HepG2 (cell line): ENCODE measurements at regions not wholly inside any gene's neighbourhood (a gene's known extent, or its start where the extent isn't known, plus 50 kb on each side); places are given as distances from the start of the nearest gene placed in this dataset.

Experiments
- ATAC-seq: fragments of 200-7000 bp; cut with Tn5 transposase; 3 replicates; pipeline ENCODE4 v1.9.1; 2020; ENCODE audit warnings: mild to moderate bottlenecking, moderate library complexity
- BruUV-seq: library from RNA; stranded (reverse); fragments of 400-500 nt; replicated peaks from 2 replicates; lab custom pipeline; 2021; lab: Mats Ljungman, UMichigan
- CTCF ChIA-PET: fragments of 300-600 bp; formaldehyde crosslinking; extraction: SDS; loops from one replicate; lab custom pipeline; 2021; ENCODE audit warnings: low total read pairs, inconsistent platforms, low intra/inter-chr PET ratio; lab: Yijun Ruan, JAX
- POLR2A ChIA-PET: fragments of 350-600 bp; sonication (Branson Sonifier 250); formaldehyde crosslinking; loops from one replicate; lab custom pipeline; 2020; ENCODE audit warnings: antibody characterized with exemption, inconsistent platforms; lab: Yijun Ruan, JAX
- DNase-seq: peaks from one replicate; pipeline ENCODE4 v3.0.0-alpha.2; 2015; ENCODE audit warnings: low spot score
- FAIRE-seq: peaks from 3 replicates; lab custom pipeline; 2011; peaks lifted over from hg19 to GRCh38; lab: Jason Lieb, UNC
- H2AFZ ChIP-seq: one replicate; pipeline ENCODE4 v1.6.1; 2011; ENCODE audit warnings: low read length, inconsistent platforms
- H3K27ac ChIP-seq: fragments of 300-600 bp; 3 replicates; pipeline ENCODE4 v1.8.0; 2011; ENCODE audit warnings: mixed run types, mild to moderate bottlenecking, mixed read lengths, low read length, inconsistent platforms; ENCODE audit not compliant: insufficient read depth; ENCODE audit errors: extremely low read length
- H3K27me3 ChIP-seq, 2 experiments: fragments of 200-600 bp in 1 of 2; 2 replicates in 1 of 2; 3 replicates in 1 of 2; pipeline versions ENCODE4 v1.6.0 to v1.8.0; 2011; ENCODE audit warnings: low read length in 2 of 2, mild to moderate bottlenecking in 2 of 2, moderate library complexity in 2 of 2, inconsistent platforms in 1 of 2; ENCODE audit not compliant: insufficient read depth in 2 of 2, control insufficient read depth in 1 of 2
- H3K36me3 ChIP-seq, 2 experiments: fragments of 200-600 bp in 1 of 2; replicated peaks in 1 of 2; 2 replicates in 1 of 2; 3 replicates in 1 of 2; pipeline versions ENCODE4 v1.5.1 to v1.8.0; 2011; ENCODE audit warnings: low read length in 2 of 2, inconsistent platforms in 1 of 2; ENCODE audit not compliant: insufficient read depth in 2 of 2, control insufficient read depth in 1 of 2
- H3K4me1 ChIP-seq: 2 replicates; pipeline ENCODE4 v1.5.1; 2012; ENCODE audit warnings: low read length, inconsistent platforms; ENCODE audit not compliant: insufficient read depth
- H3K4me2 ChIP-seq: 2 replicates; pipeline ENCODE4 v1.6.0; 2011; ENCODE audit warnings: low read depth, low read length, inconsistent platforms
- H3K4me3 ChIP-seq, 3 experiments: fragments of 200-600 bp in 1 of 3; sonication (generic), shearing (Covaris generic) in 1 of 3; replicated peaks in 1 of 3; 2 replicates each; pipeline ENCODE4 v1.5.1; 2011 to 2016; ENCODE audit warnings: low read length in 3 of 3, inconsistent platforms in 2 of 3, low read depth in 2 of 3, mild to moderate bottlenecking in 2 of 3, control low read depth in 1 of 3, mixed read lengths in 1 of 3; ENCODE audit not compliant: insufficient read depth in 1 of 3
- H3K79me2 ChIP-seq: one replicate; pipeline ENCODE4 v1.6.1; 2011; ENCODE audit warnings: low read length, inconsistent platforms; ENCODE audit not compliant: insufficient read depth
- H3K9ac ChIP-seq: 2 replicates; pipeline ENCODE4 v1.6.0; 2011; ENCODE audit warnings: mild to moderate bottlenecking, low read depth, low read length, inconsistent platforms; ENCODE audit not compliant: insufficient read depth
- H3K9me3 ChIP-seq: 2 replicates; pipeline ENCODE4 v1.5.1; 2012; ENCODE audit warnings: mild to moderate bottlenecking, low read length
- H4K20me1 ChIP-seq: 2 replicates; pipeline ENCODE4 v1.6.0; 2011; ENCODE audit warnings: inconsistent platforms, mild to moderate bottlenecking, low read length, moderate library complexity; ENCODE audit not compliant: insufficient read depth
- FOXK2 ChIP-seq: fragments of 450-650 bp; IDR thresholded peaks from 2 replicates; pipeline ENCODE4 v1.6.1; 2016
- GLI4 ChIP-seq: sonication (generic); formaldehyde crosslinking; IDR thresholded peaks from 2 replicates; pipeline ENCODE4 v1.5.1; 2020; ENCODE audit warnings: missing genetic modification reagents, mild to moderate bottlenecking, moderate library complexity, borderline replicate concordance
- KDM4B ChIP-seq: sonication (generic); formaldehyde crosslinking; IDR thresholded peaks from 2 replicates; pipeline ENCODE4 v1.4.0; 2020; ENCODE audit warnings: missing genetic modification reagents
- KMT2B ChIP-seq: IDR thresholded peaks from 2 replicates; pipeline ENCODE4 v1.6.1; 2016; ENCODE audit warnings: missing genetic modification reagents, missing compliant biosample characterization
- PHF8 ChIP-seq: sonication (generic); formaldehyde crosslinking; IDR thresholded peaks from 2 replicates; pipeline ENCODE4 v1.5.0; 2020; ENCODE audit warnings: missing genetic modification reagents
- TP53 ChIP-seq: sonication (generic); formaldehyde crosslinking; conservative IDR thresholded peaks from 2 replicates; pipeline ENCODE4 v1.4.0; 2020; ENCODE audit warnings: missing genetic modification reagents
- ZNF282 ChIP-seq: fragments of 450-650 bp; IDR thresholded peaks from 2 replicates; pipeline ENCODE4 v1.6.1; 2018; ENCODE audit not compliant: partially characterized antibody
- ZNF367 ChIP-seq: sonication (generic); formaldehyde crosslinking; IDR thresholded peaks from 2 replicates; pipeline ENCODE4 v1.4.0; 2020; ENCODE audit warnings: missing genetic modification reagents, borderline replicate concordance
- ZNF501 ChIP-seq: sonication (generic); formaldehyde crosslinking; IDR thresholded peaks from 2 replicates; pipeline ENCODE4 v1.5.1; 2020; ENCODE audit warnings: mild to moderate bottlenecking, moderate library complexity, missing genetic modification reagents
- ZNF615 ChIP-seq: sonication (generic); formaldehyde crosslinking; IDR thresholded peaks from 2 replicates; pipeline ENCODE4 v1.5.0; 2020; ENCODE audit warnings: mild to moderate bottlenecking, missing genetic modification reagents, borderline replicate concordance
- ZNF782 ChIP-seq: sonication (generic); formaldehyde crosslinking; IDR thresholded peaks from 2 replicates; pipeline ENCODE4 v1.4.0; 2020; ENCODE audit warnings: missing genetic modification reagents, mild to moderate bottlenecking, borderline replicate concordance
- WGBS: methylation state at CpG from one replicate; pipeline ENCODE4 v1.1.6; 2017; ENCODE audit warnings: low lambda C conversion rate; 5-methylcytosine and 5-hydroxymethylcytosine counted together
- in situ Hi-C: cut with HindIII; loops from 2 replicates; pipeline ENCODE4 v1.10.0; 2017; ENCODE audit warnings: low pct_unique_long_range_greater_than_20kb; ENCODE audit not compliant: extremely low pct_ligation_motif_present
- intact Hi-C: fragments of 100-400 bp; cut with micrococcal nuclease; formaldehyde crosslinking; loops from one replicate; pipeline ENCODE4 v1.10.0; 2022; ENCODE audit not compliant: unreplicated experiment
- TF ChIP-seq, protein P1 (sequence below): sonication (generic); formaldehyde crosslinking; IDR thresholded peaks from 2 replicates; pipeline ENCODE4 v1.4.0; 2020; ENCODE audit warnings: missing genetic modification reagents
- TF ChIP-seq, protein P2 (sequence below): sonication (generic); formaldehyde crosslinking; IDR thresholded peaks from 2 replicates; pipeline ENCODE4 v1.5.0; 2020; ENCODE audit warnings: mild to moderate bottlenecking, low read depth, missing genetic modification reagents, borderline replicate concordance

DNA sequence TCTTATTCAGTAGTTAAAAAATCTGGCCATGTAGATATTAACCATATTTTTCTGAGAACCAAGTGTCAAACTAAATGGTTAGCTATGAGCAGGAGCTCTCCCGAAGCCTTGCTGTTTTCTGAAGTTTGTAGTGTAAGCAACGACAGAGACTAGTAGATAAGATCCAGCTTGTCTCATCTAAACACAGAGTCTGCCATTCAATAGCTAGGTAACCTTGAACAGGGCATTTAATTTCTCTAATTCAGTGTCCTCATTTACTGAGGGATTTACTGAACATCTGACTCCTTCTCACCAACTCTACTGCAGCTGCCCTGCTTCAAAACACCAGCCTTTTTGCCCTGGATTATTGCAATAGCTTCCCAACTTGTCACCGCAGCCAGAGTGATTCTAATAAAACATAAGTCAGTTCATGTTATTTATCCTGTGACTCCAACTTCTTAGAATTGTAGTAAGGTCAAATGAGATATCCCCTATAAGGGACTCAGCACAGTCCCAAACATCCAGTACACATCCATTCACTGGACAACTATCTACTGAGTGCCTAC, 337.0 kb downstream of the PLK2 start:
- no peak for FAIRE-seq
- H4K20me1 ChIP-seq = no peaks in the 10 kb centered on the region
- H3K79me2 ChIP-seq = no peaks in the 10 kb centered on the region
- intact Hi-C loops (no loop called here), in situ Hi-C loops (no loop called here)
- ATAC-seq = no peak
- no peak overlapping the region for H2AFZ ChIP-seq
- POLR2A ChIA-PET = no interaction called here
- H3K4me1 ChIP-seq = 0 out of 2 replicates have a peak, but pooled peaks cover 1% of the 10 kb centered on the region
- CTCF ChIA-PET = no interaction called here
- H3K4me2 ChIP-seq = no peak overlapping the region
- H3K9ac ChIP-seq = no peak overlapping the region
- no peaks in the 10 kb centered on the region for H3K27me3 ChIP-seq
- no TSS peak for BruUV-seq
- no peaks in the 10 kb centered on the region for H3K36me3 ChIP-seq
- H3K4me3 ChIP-seq = no peak overlapping the region
- no peaks in the 10 kb centered on the region for H3K9me3 ChIP-seq
- no peak overlapping the region for H3K27ac ChIP-seq
- WGBS = 3% methylated on average over 3 of the region's 3 CpGs
- DNase-seq = no peak
- TF ChIP-seq ZNF501 (CRISPR knock-in tag) = no peak
- TF ChIP-seq ZNF367 (CRISPR knock-in tag) = no peak
- TF ChIP-seq KMT2B (CRISPR knock-in tag) = no peak
- no peak for TF ChIP-seq PHF8 (CRISPR knock-in tag)

DNA sequence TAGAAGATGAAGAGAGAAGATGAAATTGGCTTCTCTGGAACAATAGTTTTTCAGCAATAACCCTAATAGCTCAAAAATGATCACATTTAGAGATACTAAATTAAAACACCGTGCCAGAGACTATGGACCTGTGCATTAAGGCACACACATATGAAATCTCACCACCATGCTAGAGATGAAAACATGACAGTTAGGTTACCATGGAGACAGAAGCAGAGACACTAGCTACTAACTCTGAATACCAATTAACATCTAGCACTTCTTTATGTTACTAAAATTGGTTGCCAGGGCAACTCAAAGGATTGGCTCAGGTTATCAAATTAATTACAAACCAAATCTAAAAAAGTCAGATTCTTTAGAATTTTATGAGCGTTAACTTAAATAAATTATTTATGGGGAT, 337.7 kb downstream of the PLK2 start:
- no peaks in the 10 kb centered on the region for H3K9me3 ChIP-seq
- no peak for DNase-seq
- intact Hi-C loops = no loop called here
- FAIRE-seq = no peak
- in situ Hi-C loops = no loop called here
- no peak overlapping the region for H3K4me2 ChIP-seq
- no peak overlapping the region for H3K27ac ChIP-seq
- no peak for TF ChIP-seq ZNF282
- TF ChIP-seq, protein P1, sequence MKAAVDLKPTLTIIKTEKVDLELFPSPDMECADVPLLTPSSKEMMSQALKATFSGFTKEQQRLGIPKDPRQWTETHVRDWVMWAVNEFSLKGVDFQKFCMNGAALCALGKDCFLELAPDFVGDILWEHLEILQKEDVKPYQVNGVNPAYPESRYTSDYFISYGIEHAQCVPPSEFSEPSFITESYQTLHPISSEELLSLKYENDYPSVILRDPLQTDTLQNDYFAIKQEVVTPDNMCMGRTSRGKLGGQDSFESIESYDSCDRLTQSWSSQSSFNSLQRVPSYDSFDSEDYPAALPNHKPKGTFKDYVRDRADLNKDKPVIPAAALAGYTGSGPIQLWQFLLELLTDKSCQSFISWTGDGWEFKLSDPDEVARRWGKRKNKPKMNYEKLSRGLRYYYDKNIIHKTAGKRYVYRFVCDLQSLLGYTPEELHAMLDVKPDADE (CRISPR knock-in tag) = no peak
- TF ChIP-seq, protein P2, sequence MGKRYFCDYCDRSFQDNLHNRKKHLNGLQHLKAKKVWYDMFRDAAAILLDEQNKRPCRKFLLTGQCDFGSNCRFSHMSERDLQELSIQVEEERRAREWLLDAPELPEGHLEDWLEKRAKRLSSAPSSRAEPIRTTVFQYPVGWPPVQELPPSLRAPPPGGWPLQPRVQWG (CRISPR knock-in tag) = no peak
- no peak for TF ChIP-seq FOXK2
- TF ChIP-seq ZNF615 = no peak
- TF ChIP-seq GLI4 (CRISPR knock-in tag) = no peak
- TF ChIP-seq ZNF782 = no peak
- no peak for TF ChIP-seq KDM4B
- no peak for TF ChIP-seq TP53 (CRISPR knock-in tag)
- H4K20me1 ChIP-seq = no peaks in the 10 kb centered on the region
- H3K79me2 ChIP-seq = no peaks in the 10 kb centered on the region
- no peak overlapping the region for H3K9ac ChIP-seq
- no peaks in the 10 kb centered on the region for H3K27me3 ChIP-seq
- ATAC-seq = no peak
- no peak overlapping the region for H3K4me3 ChIP-seq
- H2AFZ ChIP-seq = no peak overlapping the region
- H3K36me3 ChIP-seq = no peaks in the 10 kb centered on the region
- ChIA-PET CTCF (no interaction called here), POLR2A (no interaction called here)
- WGBS = 6% methylated on average over 2 of the region's 2 CpGs
- no TSS peak for BruUV-seq
- H3K4me1 ChIP-seq = 0 out of 2 replicates have a peak, but pooled peaks cover 7% of the 10 kb centered on the region
